ENCODE measurements at regions not wholly inside any gene's neighbourhood (a gene's known extent, or its start where the extent isn't known, plus 50 kb on each side); places are given as distances from the start of the nearest gene placed in this dataset.
"Not testable (repeated sequence)": the region's sequence is repeated elsewhere in the genome, so short reads cannot be mapped to it uniquely, and the experiment has no call there.

DNA sequence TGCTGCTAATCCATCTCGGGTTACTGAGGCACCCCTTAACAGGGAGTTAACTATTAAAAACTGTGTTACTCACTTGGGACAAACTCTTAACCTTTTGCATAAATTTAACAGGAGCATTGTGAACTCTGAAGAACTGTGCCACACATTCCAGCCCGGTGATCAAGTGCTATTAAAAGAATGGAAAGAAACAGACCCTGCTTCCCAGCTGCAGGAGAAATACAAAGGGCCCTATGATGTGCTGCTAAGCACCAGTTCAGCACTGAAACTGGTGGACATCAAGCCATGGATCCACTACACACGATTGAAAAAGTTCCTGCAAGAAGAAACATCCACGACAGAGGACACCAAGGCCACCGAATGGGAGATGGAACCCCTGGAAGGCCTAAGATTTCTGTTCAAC, 114.7 kb upstream of the PLCL2 start:
- DNase-seq, result no peak

DNA sequence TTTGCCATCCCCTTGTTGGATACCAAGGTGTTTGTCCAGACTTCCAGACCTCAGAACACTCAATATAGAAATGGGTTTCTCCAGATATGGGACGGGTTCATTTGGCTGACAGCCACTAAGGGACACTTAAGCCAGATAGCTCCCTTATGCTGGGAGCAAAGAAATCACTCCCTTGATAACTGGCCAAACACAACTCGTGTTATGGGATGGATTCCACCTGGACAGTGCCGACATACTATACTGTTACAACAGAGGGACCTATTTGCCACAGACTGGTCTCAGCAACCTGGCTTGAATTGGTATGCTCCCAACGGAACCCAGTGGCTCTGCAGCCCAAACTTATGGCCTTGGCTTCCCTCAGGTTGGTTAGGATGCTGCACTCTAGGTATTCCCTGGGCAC, 114.0 kb upstream of the PLCL2 start:
- DNase-seq, result no peak

DNA sequence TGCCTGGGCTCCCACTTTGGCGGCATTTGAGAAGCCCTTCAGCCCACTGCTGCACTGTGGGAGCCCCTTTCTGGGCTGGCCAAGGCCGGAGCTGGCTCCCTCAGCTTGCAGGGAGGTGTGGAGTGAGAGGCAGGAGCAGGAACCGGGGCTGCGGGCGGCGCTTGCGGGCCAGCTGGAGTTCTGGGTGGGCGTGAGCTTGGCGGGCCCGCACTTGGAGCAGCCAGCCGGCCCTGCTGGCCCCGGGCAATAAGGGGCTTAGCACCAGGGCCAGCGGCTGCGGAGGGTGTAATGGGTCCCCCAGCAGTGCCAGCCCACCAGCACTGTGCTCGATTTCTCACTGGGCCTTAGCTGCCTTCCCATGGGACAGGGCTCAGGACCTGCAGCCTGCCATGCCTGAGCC, 111.2 kb upstream of the PLCL2 start:
- DNase-seq, result not testable (repeated sequence)

DNA sequence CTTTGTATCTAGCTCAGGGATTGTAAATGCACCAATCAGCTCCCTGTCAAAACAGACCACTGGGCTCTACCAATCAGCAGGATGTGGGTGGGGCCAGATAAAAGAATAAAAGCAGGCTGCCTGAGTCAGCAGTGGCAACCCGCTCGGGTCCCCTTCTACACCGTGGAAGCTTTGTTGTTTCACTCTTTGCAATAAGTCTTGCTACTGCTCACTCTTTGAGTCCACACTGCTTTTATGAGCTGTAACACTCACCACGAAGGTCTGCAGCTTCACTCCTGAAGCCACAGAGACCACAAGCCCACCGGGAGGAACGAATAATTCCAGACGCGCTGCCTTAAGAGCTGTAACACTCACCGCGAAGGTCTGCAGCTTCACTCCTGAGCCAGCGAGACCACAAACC, 110.2 kb upstream of the PLCL2 start:
- not testable (repeated sequence) for DNase-seq

DNA sequence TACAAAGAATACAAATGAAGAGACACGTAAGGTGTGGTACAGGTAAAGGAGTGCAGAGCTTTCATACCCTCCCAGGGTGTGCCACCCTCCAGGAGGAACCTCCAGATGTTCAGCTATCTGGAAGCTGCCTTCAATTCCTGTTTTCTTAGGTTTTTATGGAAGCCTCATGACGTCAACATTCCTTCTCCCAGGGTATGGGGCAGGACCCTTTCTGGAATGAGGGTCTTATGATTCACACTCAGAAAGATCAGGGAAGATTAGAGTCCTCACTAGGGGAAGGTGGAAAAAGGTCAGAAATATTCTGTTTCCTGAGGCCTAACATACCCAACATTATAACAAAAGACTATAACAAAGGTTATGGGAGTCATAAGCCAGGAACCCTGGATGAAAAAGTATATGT, 99.8 kb upstream of the PLCL2 start:
- no peak for DNase-seq

DNA sequence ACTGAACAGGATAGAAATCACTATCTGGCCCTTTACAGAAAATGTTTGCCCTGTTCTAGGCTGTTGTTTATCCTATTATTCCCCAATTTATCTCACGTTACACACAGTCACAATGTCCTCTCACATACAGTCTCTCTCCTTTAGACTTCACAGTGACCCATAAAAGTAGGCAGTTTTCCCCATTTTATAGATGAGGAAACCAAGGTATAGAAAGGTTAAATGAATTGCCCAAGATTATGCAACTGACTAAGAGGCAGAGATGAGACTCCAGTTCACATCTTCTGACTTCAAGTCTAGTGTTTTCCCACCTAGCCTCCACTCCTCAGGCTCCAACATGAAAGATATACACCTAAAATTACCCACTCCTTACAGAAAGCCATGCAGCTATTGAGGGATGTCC, 99.3 kb upstream of the PLCL2 start:
- DNase-seq, result no peak

DNA sequence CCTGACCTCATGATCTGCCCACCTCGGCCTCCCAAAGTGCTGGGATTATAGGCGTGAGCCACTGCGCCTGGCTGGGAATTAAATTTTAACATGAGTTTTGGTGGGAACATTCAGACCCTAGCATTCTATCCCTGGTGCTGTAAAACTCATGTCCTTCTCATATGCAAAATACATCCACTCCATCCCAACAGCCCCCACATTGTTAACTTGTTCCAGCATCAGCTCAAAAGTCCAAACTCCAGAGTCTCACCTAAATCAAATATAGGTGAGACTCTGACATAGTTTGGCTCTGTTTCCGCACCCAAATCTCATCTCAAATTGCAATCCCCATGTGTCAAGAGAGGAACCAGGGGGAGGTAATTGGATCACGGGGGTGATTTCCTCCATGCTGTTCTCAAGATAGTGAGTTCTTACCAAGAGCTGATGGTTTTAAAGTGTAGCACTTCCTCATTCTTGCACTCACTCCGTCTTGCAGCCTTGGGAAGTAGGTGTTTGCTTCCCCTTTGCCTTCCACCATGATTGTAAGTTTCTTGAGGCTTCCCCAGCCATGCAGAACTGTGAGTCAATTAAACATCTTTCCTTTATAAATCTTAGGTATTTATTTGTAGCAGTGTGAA, 96.2 kb upstream of the PLCL2 start:
- no peak for DNase-seq

DNA sequence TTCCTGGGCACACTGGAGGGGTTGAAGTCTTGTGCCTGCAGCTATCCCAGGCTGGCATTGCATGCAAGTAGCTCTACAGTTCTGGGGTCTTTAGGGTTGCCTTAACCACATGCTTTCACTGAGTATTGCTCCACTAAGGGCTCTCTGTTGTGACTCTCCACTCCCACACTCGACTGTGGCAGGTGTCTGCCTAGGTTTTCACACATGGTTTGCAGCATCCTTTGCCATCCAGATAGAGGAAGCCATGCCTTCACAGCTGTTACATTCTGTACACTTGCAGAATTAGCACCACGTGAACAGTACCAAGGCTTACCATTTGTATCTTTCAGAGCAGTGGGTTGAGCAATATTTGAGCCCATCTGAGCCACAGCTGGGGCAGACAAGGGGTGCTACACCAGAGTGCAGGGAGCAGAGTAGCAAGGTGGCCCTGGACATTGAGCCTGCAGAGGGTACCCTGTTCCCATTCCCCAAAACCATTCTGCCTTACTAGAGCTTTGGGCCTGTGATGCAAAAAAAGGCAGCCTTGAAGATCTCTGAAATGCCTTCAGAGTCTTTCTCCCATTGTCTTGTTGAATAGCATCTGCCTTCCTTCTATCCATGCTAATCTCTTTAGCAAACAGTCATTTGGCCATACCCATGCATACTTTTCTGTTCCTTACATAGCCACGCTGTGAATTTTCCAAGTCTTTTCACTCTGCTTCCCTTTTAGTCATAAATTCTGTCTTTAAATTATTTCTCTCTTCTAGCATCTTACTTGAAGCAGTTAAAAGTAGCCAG, 95.2 kb upstream of the PLCL2 start:
- DNase-seq, result no peak

DNA sequence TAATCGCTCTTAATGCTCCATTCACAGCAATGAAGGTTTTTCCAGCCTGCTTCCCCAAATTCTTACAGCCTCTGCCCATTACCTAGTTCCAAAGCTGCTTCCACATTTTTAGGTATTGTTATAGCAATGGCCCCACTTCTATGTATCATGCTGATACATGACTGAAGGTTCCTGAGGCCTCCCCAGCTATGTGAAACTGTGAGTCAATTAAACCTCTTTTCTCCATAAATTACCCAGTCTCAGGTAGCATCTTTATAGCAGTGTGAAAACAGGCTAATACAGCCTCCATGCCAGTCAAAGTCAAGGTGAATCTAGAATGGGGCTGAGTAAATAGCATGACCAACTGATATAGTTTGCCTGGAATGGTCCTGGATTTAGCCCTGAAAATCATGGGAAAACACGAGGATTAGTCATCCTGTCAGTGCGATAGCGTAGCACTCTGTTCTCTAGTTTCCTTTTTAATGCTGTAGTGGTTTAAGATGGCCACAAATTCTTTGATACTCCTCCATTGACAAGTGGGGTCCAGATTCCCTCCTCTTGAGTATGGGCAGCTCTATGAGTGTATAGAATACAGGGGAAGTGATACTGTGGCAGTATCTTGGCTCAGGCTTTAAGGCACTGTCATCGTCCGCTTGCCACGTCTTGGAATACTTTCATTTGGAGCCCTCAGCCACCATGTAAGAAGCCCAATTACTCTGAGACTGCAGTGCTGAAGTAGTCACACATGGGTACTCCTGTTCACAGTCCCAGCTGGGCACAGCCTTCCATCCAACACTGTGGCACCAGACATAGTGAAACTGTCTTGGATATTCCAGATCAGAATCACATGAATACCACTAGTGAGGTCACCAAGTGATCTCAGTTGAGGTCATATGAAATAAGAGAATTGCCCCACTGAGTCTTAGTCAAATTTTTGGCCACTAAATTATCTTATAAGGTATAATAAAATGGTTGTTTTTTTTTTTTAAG, 94.0 kb upstream of the PLCL2 start:
- no peak for DNase-seq

DNA sequence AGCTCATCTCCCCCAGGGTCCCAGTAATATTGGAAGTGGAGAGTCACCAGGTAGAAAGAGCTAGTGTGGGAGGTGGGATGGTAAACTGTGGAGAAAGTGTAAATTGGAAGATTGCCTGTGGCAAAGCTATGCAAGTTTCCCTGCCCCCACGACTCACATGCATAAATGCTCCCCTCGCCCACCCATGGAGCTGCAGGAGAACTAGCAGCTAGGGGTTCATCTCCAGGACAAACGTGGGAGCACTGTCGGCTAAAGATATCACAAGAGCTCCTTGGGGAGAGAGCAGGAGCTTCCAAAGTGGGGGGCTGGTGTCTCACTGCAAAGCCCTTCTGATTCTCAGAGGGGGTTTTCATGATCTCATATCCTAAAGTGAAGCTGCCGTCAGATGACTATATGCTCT, 91.4 kb upstream of the PLCL2 start:
- DNase-seq, result no peak

DNA sequence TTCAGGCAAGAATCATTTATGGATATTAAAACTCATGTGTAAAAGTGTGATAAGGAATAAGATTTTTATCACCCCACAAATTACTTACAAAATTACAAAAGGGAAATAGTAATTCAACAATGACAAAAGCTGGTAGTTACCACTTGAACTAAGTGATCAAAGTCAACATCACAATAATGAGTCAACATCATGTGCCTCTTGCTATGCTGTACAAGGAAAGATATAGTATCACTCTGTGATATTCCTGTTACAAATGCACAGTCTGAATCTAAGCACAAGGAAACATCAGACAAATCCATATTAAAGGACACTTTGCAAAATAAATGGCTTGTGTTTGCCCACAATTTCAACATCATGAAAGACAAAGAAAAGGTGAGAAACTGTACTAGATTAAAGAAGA, 90.5 kb upstream of the PLCL2 start:
- DNase-seq, result no peak

DNA sequence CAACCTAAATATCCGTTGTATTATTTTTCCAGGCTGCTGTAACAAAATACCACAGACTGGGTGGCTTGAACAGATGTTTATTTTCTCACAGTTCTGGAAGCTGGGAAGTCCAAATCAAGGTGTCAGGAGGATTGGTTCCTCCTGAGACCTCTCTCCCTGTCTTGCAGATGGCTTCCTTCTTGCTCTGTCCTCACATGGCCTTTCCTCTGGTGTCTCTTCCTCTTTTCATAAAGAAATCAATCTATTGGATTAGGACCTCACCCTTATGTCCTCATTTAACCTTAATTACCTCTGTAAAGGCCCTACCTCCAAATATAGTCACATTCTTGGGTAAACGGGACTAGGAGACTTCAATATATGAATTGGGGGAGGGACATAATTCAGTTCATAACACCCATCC, 89.2 kb upstream of the PLCL2 start:
- DNase-seq, result no peak

DNA sequence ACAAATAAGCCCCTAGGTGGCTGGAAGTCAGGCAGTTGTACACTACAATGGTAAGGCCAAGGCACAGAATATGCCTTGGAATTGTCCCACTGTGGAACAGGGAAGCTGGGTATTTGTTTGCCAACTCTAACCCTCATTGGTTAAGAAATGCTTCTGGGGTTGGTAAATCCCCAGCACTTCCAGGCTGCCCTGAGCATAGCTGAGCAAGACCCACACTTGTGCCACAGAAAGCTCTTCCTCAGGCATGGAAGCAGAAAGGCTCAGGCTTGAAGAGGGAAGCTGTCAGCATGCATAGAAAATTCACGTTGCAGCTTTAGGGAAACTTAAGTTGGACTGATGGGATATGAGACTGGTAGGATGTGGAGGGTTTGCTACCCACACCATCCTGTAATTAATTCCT, 86.9 kb upstream of the PLCL2 start:
- no peak for DNase-seq

DNA sequence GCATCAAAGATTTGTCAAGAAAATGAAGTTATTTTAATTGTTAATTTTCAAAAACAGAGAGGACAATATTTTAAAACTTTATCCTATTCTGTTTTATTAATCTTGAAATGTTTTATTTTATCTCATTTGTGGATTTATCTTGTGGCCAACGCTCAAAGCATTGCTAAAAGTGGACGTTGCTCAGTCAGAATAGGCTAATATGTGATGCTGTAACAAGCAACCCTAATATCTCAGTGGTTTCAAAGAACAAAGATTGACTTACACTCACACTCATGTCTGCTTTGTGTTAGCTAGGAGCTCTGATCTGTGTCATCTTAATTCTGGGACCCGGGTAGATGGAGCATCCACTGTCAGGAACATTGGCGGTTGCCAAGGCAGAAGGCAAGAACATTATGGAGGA, 86.0 kb upstream of the PLCL2 start:
- no peak for DNase-seq

DNA sequence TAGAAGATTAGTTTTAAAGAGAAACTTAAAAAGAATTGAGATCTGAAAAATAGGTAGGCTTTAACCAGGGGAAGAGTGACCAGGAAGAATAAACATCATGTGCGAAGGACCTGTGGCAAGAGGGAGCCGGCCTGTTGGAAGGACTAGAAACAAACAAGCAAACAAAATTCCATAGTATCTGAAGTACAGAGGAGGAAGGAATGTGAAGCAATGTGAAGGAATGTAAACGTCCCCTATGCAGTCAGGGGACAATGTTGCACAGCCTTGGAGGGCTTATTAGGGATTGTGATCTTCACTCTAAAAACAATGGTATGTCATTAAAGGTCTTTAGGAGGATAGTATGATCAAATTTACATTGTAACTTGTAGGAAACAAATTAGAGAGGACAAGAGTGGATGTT, 84.4 kb upstream of the PLCL2 start:
- no peak for DNase-seq

DNA sequence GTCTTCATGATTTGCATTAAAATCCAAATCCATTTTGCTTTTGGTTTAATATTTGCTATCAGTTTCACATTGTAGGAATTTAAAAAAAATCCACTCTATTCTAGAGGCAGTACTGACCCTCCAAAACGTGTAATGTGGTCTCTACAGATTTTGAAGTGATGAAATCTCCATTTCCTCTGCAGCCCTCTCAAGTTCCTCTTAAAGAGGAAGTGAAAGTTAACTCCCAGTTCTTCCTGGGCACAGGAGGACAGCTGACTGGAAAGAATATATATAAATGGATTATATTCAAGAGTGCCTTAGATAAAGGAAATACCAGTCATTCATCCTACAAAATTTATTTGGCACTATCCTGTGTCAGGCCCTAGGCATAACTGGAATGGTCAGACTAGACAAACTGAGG, 83.5 kb upstream of the PLCL2 start:
- DNase-seq, result no peak

DNA sequence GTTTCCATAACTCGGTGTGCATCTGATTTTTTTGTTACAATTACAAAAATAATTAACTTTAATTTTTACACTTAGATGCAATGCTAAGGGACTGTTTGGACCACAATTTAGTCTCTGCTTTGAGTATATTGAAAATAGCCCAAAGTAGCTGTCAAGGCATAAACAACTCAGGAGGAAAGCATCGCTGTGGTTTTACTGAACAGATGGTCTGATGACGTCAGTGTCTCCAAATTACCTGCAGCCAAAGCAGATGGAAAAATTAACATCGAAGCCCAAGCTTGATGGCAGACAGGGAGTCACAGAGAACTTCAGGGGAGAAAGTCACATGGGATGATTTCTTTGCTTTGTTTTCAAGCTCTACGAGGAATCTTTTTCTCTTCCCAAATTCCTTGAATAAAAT, 83.1 kb upstream of the PLCL2 start:
- no peak for DNase-seq

DNA sequence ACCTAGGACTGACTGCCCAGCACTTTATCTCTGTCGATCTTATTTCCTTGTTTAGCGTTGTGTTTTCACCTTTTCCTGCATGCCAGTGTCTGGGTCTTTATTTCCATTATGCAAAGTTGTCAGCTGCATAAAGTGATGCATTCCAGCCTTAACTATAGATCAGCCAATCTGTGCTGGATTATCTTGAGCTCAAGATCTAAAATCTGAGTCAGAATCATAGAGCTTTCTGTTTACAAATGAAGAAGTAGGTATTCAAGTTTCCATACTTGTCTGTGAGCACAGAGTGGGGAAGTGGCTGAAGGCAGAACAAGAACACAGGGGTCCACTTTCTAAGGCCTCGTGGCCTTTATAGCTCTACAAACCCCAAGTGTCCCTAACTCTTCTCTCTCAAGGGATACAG, 82.4 kb upstream of the PLCL2 start:
- no peak for DNase-seq

DNA sequence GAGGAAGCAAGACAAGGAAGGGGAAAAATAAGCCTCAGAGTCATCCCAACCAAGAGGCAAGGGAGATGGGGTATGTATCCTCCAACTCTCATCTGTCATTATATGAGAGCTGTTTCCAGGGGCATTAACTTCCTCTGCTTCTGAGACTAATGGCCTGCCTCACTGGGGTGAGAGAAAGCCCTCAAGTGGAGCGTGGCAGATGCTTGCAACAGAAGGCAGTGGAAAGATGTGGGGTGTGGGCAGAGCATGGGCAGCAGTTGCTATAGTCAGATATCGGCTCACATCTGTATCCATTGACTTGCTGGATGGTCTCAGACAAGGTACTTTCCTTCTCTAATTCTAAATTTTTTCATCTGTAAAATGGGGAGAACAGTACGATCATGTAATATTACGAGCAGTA, 81.7 kb upstream of the PLCL2 start:
- no peak for DNase-seq

DNA sequence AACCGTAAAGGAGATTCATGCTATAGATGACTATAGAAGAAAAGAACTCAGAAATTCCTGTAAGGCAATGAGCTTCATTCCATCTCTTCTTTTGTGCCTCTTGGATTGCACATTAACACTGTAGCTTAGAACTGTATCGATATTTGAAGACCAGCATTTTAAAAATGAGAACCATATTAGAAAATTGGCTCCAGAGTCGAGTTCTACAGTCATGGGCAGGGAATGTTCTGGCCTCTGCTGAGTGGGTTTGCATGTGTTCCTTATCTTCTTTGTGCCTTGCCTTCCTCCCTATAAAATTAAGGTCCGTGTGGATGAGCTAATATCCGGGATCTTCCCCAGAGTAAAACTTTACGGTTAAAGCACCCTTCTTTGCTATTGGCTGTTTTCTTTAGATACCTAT, 77.4 kb upstream of the PLCL2 start:
- no peak for DNase-seq

DNA sequence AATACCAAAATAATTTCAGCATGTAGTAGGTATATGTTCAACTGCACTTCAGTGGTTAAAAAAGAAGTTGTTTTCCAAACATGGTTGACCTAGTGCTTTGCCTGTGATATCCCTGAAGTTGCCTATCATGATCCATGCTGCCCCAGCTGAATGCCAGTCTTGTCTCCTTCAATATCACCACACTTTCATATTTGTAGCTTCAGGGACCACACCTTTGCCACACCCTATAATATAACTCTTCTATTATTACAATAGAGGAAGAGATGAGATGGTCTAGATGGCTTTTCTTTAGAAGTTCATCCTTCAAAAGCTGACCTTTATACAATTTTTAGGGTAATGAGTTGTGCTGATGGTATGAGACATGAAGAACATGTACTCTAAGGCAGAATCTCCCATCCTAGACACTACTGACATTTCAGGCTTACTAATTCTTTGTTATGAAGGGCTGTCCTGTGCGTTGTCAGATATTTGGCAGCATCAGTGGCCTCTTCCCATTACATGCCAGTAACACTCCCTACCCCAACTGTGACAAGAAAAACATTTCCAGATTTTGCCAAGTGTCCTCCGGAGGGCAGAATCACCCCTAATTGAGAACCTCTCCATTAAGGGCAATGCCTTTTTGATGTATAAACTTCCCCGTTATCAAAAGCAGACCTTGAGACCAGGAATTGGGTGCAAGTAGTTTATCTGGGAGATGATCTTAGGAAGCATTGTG, 76.2 kb upstream of the PLCL2 start:
- no peak for DNase-seq

DNA sequence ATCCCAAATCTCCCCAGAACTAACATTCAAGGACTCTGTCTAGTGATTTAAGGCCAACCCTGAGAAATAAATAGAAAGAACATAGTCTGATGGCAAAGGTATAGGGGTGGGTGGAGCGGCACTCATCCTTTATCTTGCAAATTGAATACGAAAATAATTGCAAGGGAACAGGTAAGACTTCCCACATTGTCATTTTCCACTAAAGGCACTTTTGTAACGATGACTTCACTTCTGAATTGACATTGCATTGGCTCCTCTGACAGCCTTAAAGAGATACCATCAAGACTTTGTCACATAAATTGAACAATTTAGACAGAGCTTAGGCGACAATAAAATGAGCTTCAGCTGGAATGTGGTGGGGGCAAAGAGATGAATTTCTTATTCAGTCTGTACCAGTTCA, 75.3 kb upstream of the PLCL2 start:
- DNase-seq, result no peak

DNA sequence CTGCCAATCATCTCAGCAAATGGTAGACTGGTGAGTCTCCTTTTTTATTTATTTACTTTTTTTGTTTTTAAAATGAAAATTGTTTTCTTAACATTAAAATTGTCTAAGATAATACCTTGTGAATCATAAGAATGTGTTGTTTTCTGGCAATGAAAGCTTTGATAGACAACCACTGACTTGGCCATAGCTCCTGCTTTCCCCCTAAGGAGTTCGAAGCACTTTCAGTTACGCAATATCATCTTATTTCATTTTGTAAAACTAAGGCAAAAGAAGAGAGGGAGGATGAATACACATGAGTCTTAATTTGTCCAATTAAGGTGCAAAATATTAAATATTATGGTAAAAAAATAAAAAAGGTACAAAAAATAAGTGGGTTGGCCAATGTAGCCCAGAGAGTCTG, 74.8 kb upstream of the PLCL2 start:
- DNase-seq, result no peak
